GM19438 (cell line): ENCODE measurements at regions not wholly inside any gene's neighbourhood (a gene's known extent, or its start where the extent isn't known, plus 50 kb on each side); places are given as distances from the start of the nearest gene placed in this dataset.

Experiments
- ATAC-seq: cut with Tn5 transposase; IDR thresholded peaks from one replicate; pipeline ENCODE4 v1.9.1; 2021; ENCODE audit warnings: low read depth; ENCODE audit not compliant: unreplicated experiment

- no peak for ATAC-seq
Measured at GRCh38 chr18:4858379-4859127, 338.5 kb downstream of the AKAIN1 start.

GRCh38 chr18:4854671-4855070 is 342.4 kb downstream of the AKAIN1 start:
- ATAC-seq: no peak

- ATAC-seq: no peak
Measured at GRCh38 chr18:4851301-4851976, 345.6 kb downstream of the AKAIN1 start.

- no peak for ATAC-seq
Measured at GRCh38 chr18:4847056-4847455, 350.0 kb downstream of the AKAIN1 start.

GRCh38 chr18:4844320-4844719 is 352.7 kb downstream of the AKAIN1 start:
- no peak for ATAC-seq

- ATAC-seq: no peak
Measured at GRCh38 chr18:4843771-4844170, 353.3 kb downstream of the AKAIN1 start.

- ATAC-seq: no peak
Measured at GRCh38 chr18:4842751-4843150, 354.3 kb downstream of the AKAIN1 start.

GRCh38 chr18:4842287-4842686 is 354.8 kb downstream of the AKAIN1 start:
- ATAC-seq: no peak

- no peak for ATAC-seq
Measured at GRCh38 chr18:4839639-4840038, 357.4 kb downstream of the AKAIN1 start.

- no peak for ATAC-seq
Measured at GRCh38 chr18:4836141-4836540, 360.9 kb downstream of the AKAIN1 start.

GRCh38 chr18:4831791-4832375 is 365.2 kb downstream of the AKAIN1 start:
- ATAC-seq: no peak

GRCh38 chr18:4831127-4831526 is 365.9 kb downstream of the AKAIN1 start:
- no peak for ATAC-seq

- no peak for ATAC-seq
Measured at GRCh38 chr18:4823091-4823490, 368.0 kb upstream of the DLGAP1 start.

- ATAC-seq: no peak
Measured at GRCh38 chr18:4821801-4822200, 366.7 kb upstream of the DLGAP1 start.

- ATAC-seq: no peak
Measured at GRCh38 chr18:4817665-4818064, 362.6 kb upstream of the DLGAP1 start.

- no peak for ATAC-seq
Measured at GRCh38 chr18:4813708-4814107, 358.6 kb upstream of the DLGAP1 start.

- no peak for ATAC-seq
Measured at GRCh38 chr18:4808891-4809290, 353.8 kb upstream of the DLGAP1 start.

GRCh38 chr18:4807604-4808293 is 352.6 kb upstream of the DLGAP1 start:
- no peak for ATAC-seq

- ATAC-seq: no peak
Measured at GRCh38 chr18:4806331-4806730, 351.2 kb upstream of the DLGAP1 start.

- no peak for ATAC-seq
Measured at GRCh38 chr18:4802296-4802695, 347.2 kb upstream of the DLGAP1 start.

- no peak for ATAC-seq
Measured at GRCh38 chr18:4801151-4801550, 346.0 kb upstream of the DLGAP1 start.
